Ovary (tissue), 3 donors: ENCODE measurements at regions not wholly inside any gene's neighbourhood (a gene's known extent, or its start where the extent isn't known, plus 50 kb on each side); places are given as distances from the start of the nearest gene placed in this dataset.

Experiments used
- EP300 ChIP-seq: sonication (generic); formaldehyde crosslinking; IDR thresholded peaks from one replicate; pipeline ENCODE4 v1.6.1; 2017; ENCODE audit warnings: antibody characterized with exemption
- POLR2A ChIP-seq: fragments of 450-650 bp; IDR thresholded peaks from one replicate; pipeline ENCODE4 v1.6.1; 2017; ENCODE audit warnings: antibody characterized with exemption, mild to moderate bottlenecking, moderate library complexity
- TF ChIP-seq, protein P1 (sequence below), 3 donors: fragments of 450-650 bp in 2 of 3; fragments of 200-600 bp in 1 of 3; IDR thresholded peaks; one replicate each; pipeline versions ENCODE4 v1.5.1 to v1.8.0; 2016 to 2022; ENCODE audit warnings: antibody characterized with exemption in 3 of 3, mild to moderate bottlenecking in 1 of 3
- donor health status: DM: no; HTN: no; CAD: no.

DNA sequence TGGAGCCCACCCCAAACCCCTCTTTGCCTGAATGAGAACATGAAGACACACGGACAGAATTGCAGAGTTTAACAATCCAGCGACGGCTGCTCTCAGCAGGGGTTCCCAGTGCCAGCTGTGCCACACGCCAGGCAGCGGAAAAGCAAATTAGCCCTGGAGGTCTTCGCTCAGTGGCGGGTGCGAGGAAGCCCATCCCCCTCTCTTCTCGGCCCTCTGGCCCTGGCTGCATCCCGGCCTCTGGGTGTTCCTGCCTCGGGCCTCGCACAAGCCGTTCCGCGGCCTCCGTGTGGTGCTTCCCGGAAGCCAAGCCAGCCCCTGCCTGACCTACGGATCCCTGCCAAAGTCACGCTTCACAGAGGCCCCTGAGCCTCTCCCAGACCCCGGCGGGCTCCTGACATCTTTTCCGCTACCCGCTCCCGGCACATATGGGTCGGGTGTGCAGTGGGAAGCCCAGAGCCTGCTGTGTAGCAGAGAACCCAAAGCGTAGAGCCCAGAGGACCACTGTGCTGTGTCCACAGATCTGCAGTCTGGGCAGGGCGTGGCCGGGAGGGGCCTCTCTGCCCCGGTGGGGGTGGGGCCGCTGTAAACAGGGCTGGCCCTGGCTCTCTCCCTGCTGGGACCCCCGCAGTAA is 70.7 kb upstream of the GALNT9 start:
- TF ChIP-seq, protein P1, sequence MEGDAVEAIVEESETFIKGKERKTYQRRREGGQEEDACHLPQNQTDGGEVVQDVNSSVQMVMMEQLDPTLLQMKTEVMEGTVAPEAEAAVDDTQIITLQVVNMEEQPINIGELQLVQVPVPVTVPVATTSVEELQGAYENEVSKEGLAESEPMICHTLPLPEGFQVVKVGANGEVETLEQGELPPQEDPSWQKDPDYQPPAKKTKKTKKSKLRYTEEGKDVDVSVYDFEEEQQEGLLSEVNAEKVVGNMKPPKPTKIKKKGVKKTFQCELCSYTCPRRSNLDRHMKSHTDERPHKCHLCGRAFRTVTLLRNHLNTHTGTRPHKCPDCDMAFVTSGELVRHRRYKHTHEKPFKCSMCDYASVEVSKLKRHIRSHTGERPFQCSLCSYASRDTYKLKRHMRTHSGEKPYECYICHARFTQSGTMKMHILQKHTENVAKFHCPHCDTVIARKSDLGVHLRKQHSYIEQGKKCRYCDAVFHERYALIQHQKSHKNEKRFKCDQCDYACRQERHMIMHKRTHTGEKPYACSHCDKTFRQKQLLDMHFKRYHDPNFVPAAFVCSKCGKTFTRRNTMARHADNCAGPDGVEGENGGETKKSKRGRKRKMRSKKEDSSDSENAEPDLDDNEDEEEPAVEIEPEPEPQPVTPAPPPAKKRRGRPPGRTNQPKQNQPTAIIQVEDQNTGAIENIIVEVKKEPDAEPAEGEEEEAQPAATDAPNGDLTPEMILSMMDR (IDR thresholded peaks at IDR 0.05): no peak
- TF ChIP-seq POLR2A (no peak), EP300 (no peak)
